Smooth muscle cell (in vitro differentiated cells): ENCODE measurements at regions not wholly inside any gene's neighbourhood (a gene's known extent, or its start where the extent isn't known, plus 50 kb on each side); places are given as distances from the start of the nearest gene placed in this dataset.

Source experiments
- DNase-seq: peaks from one replicate; lab custom pipeline; 2025; ENCODE audit not compliant: unreplicated experiment; lab: John Stamatoyannopoulos, UW
- H2AFZ ChIP-seq: fragments of 200-600 bp; sonication (generic); 2 replicates; pipeline ENCODE4 v1.6.0; 2016; ENCODE audit warnings: antibody characterized with exemption, low read depth, mild to moderate bottlenecking
- H3F3A ChIP-seq: fragments of 200-600 bp; sonication (generic); 2 replicates; pipeline ENCODE4 v1.6.0; 2017; ENCODE audit warnings: antibody characterized with exemption, low read depth
- H3K27ac ChIP-seq: fragments of 200-600 bp; sonication (generic); 2 replicates; pipeline ENCODE4 v1.5.1; 2016; ENCODE audit warnings: low read depth, mild to moderate bottlenecking
- H3K27me3 ChIP-seq: fragments of 200-600 bp; sonication (generic); 2 replicates; pipeline ENCODE4 v1.6.1; 2016; ENCODE audit warnings: low read depth, mild to moderate bottlenecking
- H3K36me3 ChIP-seq: fragments of 200-600 bp; sonication (generic); 2 replicates; pipeline ENCODE4 v1.5.1; 2016; ENCODE audit warnings: low read depth
- H3K4me1 ChIP-seq: fragments of 200-600 bp; sonication (generic); 2 replicates; pipeline ENCODE4 v1.5.1; 2016; ENCODE audit warnings: low read depth
- H3K4me2 ChIP-seq: fragments of 200-600 bp; sonication (generic); 2 replicates; pipeline ENCODE4 v1.6.0; 2016; ENCODE audit warnings: mild to moderate bottlenecking
- H3K4me3 ChIP-seq: fragments of 200-600 bp; sonication (generic); 2 replicates; pipeline ENCODE4 v1.5.1; 2016; ENCODE audit warnings: mild to moderate bottlenecking
- H3K79me2 ChIP-seq: fragments of 200-600 bp; sonication (generic); 2 replicates; pipeline ENCODE4 v1.6.0; 2016; ENCODE audit warnings: low read depth, mild to moderate bottlenecking
- H3K9ac ChIP-seq: fragments of 200-600 bp; sonication (generic); 2 replicates; pipeline ENCODE4 v1.6.0; 2016; ENCODE audit warnings: low read depth
- H3K9me3 ChIP-seq: fragments of 200-600 bp; sonication (generic); replicated peaks from 2 replicates; pipeline ENCODE4 v1.5.1; 2016; ENCODE audit warnings: low read depth
- H4K20me1 ChIP-seq: fragments of 200-600 bp; sonication (generic); 2 replicates; pipeline ENCODE4 v1.6.0; 2016; ENCODE audit warnings: low read depth
- WGBS: methylation state at CpG from one replicate; pipeline ENCODE4 v1.1.7; 2016; ENCODE audit warnings: low lambda C conversion rate; 5-methylcytosine and 5-hydroxymethylcytosine counted together
- TF ChIP-seq, protein P1 (sequence below): fragments of 200-600 bp; sonication (generic); IDR thresholded peaks from 2 replicates; pipeline ENCODE4 v1.5.1; 2017; ENCODE audit warnings: borderline replicate concordance, mild to moderate bottlenecking, antibody characterized with exemption; ENCODE audit not compliant: insufficient read depth, poor library complexity, severe bottlenecking

- H3K36me3 ChIP-seq: no peaks in the 10 kb centered on the region
- no peak overlapping the region for H2AFZ ChIP-seq
- H3K27ac ChIP-seq: peak overlapping the region; percentile 73
- H3F3A ChIP-seq: no peaks in the 10 kb centered on the region
- DNase-seq: no peak
- H3K4me1 ChIP-seq: peaks cover 3% of the 10 kb centered on the region
- H3K9me3 ChIP-seq: no peaks in the 10 kb centered on the region
- no peak overlapping the region for H3K9ac ChIP-seq
- H3K4me3 ChIP-seq: no peak overlapping the region
- no peak overlapping the region for H3K4me2 ChIP-seq
- no peaks in the 10 kb centered on the region for H3K79me2 ChIP-seq
- H3K27me3 ChIP-seq: no peaks in the 10 kb centered on the region
- 80% methylated on average over 6 of the region's 6 CpGs for WGBS
- TF ChIP-seq, protein P1, sequence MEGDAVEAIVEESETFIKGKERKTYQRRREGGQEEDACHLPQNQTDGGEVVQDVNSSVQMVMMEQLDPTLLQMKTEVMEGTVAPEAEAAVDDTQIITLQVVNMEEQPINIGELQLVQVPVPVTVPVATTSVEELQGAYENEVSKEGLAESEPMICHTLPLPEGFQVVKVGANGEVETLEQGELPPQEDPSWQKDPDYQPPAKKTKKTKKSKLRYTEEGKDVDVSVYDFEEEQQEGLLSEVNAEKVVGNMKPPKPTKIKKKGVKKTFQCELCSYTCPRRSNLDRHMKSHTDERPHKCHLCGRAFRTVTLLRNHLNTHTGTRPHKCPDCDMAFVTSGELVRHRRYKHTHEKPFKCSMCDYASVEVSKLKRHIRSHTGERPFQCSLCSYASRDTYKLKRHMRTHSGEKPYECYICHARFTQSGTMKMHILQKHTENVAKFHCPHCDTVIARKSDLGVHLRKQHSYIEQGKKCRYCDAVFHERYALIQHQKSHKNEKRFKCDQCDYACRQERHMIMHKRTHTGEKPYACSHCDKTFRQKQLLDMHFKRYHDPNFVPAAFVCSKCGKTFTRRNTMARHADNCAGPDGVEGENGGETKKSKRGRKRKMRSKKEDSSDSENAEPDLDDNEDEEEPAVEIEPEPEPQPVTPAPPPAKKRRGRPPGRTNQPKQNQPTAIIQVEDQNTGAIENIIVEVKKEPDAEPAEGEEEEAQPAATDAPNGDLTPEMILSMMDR: no peak
- H4K20me1 ChIP-seq: no peaks in the 10 kb centered on the region
These were observed 190.0 kb downstream of the C6orf118 start for GRCh38 chr6:165119231-165120020.

DNA sequence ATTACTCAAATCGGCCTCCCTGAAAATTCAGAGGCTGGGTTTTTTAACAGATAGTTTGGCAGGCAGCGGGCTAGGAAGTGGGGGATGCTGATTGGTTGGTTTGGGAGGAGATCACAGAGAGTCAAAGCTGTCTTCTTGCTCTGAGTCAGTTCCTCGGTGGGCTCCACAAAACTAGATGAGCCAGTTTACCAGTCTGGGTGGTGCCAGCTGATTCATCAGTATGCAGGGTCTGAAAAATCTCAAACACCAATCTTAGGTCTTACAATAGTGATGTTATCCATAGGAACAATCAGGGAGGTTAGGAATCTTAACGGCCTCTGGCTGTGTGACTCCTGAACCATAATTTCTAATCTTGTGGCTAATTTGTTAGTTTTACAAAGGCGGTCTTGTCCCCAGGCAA is 190.7 kb downstream of the C6orf118 start:
- Histone ChIP-seq H2AFZ (no peak overlapping the region), H3K27ac (peak overlapping the region; percentile 73), H3K4me1 (peaks cover 3% of the 10 kb centered on the region), H4K20me1 (no peaks in the 10 kb centered on the region), H3K79me2 (no peaks in the 10 kb centered on the region), H3K4me2 (no peak overlapping the region), H3F3A (no peaks in the 10 kb centered on the region), H3K36me3 (no peaks in the 10 kb centered on the region), H3K4me3 (no peak overlapping the region), H3K27me3 (no peaks in the 10 kb centered on the region), H3K9ac (no peak overlapping the region), H3K9me3 (no peaks in the 10 kb centered on the region)
- DNase-seq: no peak
- TF ChIP-seq, protein P1: no peak
- WGBS: 59% methylated on average over 5 of the region's 5 CpGs

GRCh38 chr6:165117806-165118205 is 191.6 kb downstream of the C6orf118 start:
- H3K79me2 ChIP-seq: no peaks in the 10 kb centered on the region
- H3K27ac ChIP-seq: peak overlapping the region; percentile 73
- no peak overlapping the region for H2AFZ ChIP-seq
- TF ChIP-seq, protein P1: no peak
- no peak overlapping the region for H3K4me2 ChIP-seq
- H3K4me3 ChIP-seq: no peak overlapping the region
- H3K4me1 ChIP-seq: peaks cover 3% of the 10 kb centered on the region
- DNase-seq: no peak
- H3K9me3 ChIP-seq: no peaks in the 10 kb centered on the region
- H3K9ac ChIP-seq: no peak overlapping the region
- H4K20me1 ChIP-seq: no peaks in the 10 kb centered on the region
- H3F3A ChIP-seq: no peaks in the 10 kb centered on the region
- 89% methylated on average over 3 of the region's 3 CpGs for WGBS
- H3K36me3 ChIP-seq: no peaks in the 10 kb centered on the region
- H3K27me3 ChIP-seq: no peaks in the 10 kb centered on the region

DNA sequence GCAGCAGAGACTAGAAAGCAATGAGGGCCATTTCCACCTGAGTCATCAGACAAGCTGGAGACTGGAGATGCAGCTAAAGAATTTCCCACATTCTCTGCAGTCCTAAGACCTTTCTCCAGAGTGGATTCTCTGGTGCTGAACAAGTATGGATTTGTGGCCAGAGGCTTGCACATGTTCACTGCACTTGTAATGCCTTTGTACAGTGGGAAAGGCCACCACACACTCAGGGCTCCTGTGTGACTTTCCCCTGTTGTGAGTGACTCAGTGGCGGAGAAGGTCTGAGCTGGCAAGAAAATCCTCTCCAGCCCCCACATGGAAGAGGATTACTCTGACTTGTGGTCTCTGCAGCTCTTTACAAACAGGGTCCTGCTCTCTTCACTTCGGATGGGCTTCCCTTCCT is 192.3 kb downstream of the C6orf118 start:
- no peaks in the 10 kb centered on the region for H3K9me3 ChIP-seq
- H3K27ac ChIP-seq: peak overlapping the region; percentile 73
- no peak for DNase-seq

More for the DNA sequence above, 192.3 kb downstream of the C6orf118 start:
- TF ChIP-seq, protein P1: no peak
- no peak overlapping the region for H3K9ac ChIP-seq
- H3K36me3 ChIP-seq: no peaks in the 10 kb centered on the region
- H2AFZ ChIP-seq: no peak overlapping the region
- no peaks in the 10 kb centered on the region for H4K20me1 ChIP-seq
- H3K4me2 ChIP-seq: no peak overlapping the region
- H3K4me3 ChIP-seq: no peak overlapping the region
- H3K27me3 ChIP-seq: no peaks in the 10 kb centered on the region
- no peaks in the 10 kb centered on the region for H3K79me2 ChIP-seq
- H3F3A ChIP-seq: no peaks in the 10 kb centered on the region
- WGBS: 61% methylated on average over 2 of the region's 2 CpGs
- H3K4me1 ChIP-seq: peaks cover 3% of the 10 kb centered on the region
